Nephron progenitor cell (in vitro differentiated cells): ENCODE measurements at regions not wholly inside any gene's neighbourhood (a gene's known extent, or its start where the extent isn't known, plus 50 kb on each side); places are given as distances from the start of the nearest gene placed in this dataset.

Experiments
- DNase-seq: peaks from one replicate; pipeline ENCODE4 v3.0.0; 2021
- H3K27ac Mint-ChIP-seq: 2 replicates; pipeline ENCODE4 v1.8.0; 2021; ENCODE audit warnings: mild to moderate bottlenecking, moderate library complexity, mixed read lengths
- H3K27me3 Mint-ChIP-seq: 2 replicates; pipeline ENCODE4 v1.8.0; 2021; ENCODE audit warnings: mild to moderate bottlenecking, low read depth, mixed read lengths; ENCODE audit not compliant: poor library complexity
- H3K36me3 Mint-ChIP-seq: 2 replicates; pipeline ENCODE4 v1.8.0; 2021; ENCODE audit warnings: low read depth, mixed read lengths
- H3K4me1 Mint-ChIP-seq: 2 replicates; pipeline ENCODE4 v1.8.0; 2021; ENCODE audit warnings: mixed read lengths
- H3K4me3 Mint-ChIP-seq: 2 replicates; pipeline ENCODE4 v1.8.0; 2021; ENCODE audit warnings: mild to moderate bottlenecking, moderate library complexity, mixed read lengths
- H3K9me3 Mint-ChIP-seq: 2 replicates; pipeline ENCODE4 v1.8.0; 2021; ENCODE audit warnings: mild to moderate bottlenecking, moderate library complexity, mixed read lengths
- CTCF ChIP-seq: fragments of 200-600 bp; sonication (generic); IDR thresholded peaks from 2 replicates; pipeline ENCODE4 v1.5.0; 2021; ENCODE audit warnings: antibody characterized with exemption

- H3K36me3 Mint-ChIP-seq: no peaks in the 10 kb centered on the region
- H3K27me3 Mint-ChIP-seq: peaks cover 21% of the 10 kb centered on the region
- no peak overlapping the region for H3K4me3 Mint-ChIP-seq
- no peak for DNase-seq
- TF ChIP-seq CTCF: no peak
- no peaks in the 10 kb centered on the region for H3K9me3 Mint-ChIP-seq
- peaks cover 23% of the 10 kb centered on the region for H3K4me1 Mint-ChIP-seq
- no peak overlapping the region for H3K27ac Mint-ChIP-seq
Observed at GRCh38 chr17:33492731-33493265, 199.7 kb upstream of the ASIC2 start.

- Mint-ChIP-seq H3K36me3 (no peaks in the 10 kb centered on the region), H3K27me3 (peaks cover 20% of the 10 kb centered on the region)
Observed at GRCh38 chr17:33493566-33493965, 200.5 kb upstream of the ASIC2 start.

GRCh38 chr17:33494151-33494550 lies 201.1 kb upstream of the ASIC2 start:
- Mint-ChIP-seq H3K4me3 (no peak overlapping the region), H3K9me3 (no peaks in the 10 kb centered on the region), H3K4me1 (peaks cover 23% of the 10 kb centered on the region), H3K27me3 (peaks cover 16% of the 10 kb centered on the region), H3K36me3 (no peaks in the 10 kb centered on the region), H3K27ac (peak overlapping the region; percentile 27)
- no peak for TF ChIP-seq CTCF
- peak; percentile 4 for DNase-seq

More at GRCh38 chr17:33493566-33493965, 200.5 kb upstream of the ASIC2 start:
- no peaks in the 10 kb centered on the region for H3K9me3 Mint-ChIP-seq
- no peak for TF ChIP-seq CTCF
- H3K27ac Mint-ChIP-seq: peak overlapping the region; percentile 14
- no peak for DNase-seq
- H3K4me1 Mint-ChIP-seq: peaks cover 23% of the 10 kb centered on the region
- no peak overlapping the region for H3K4me3 Mint-ChIP-seq

- no peaks in the 10 kb centered on the region for H3K9me3 Mint-ChIP-seq
- H3K4me1 Mint-ChIP-seq: peaks cover 23% of the 10 kb centered on the region
- H3K27me3 Mint-ChIP-seq: peaks cover 16% of the 10 kb centered on the region
- H3K36me3 Mint-ChIP-seq: no peaks in the 10 kb centered on the region
- TF ChIP-seq CTCF: no peak
- no peak overlapping the region for H3K4me3 Mint-ChIP-seq
- DNase-seq: no peak
- H3K27ac Mint-ChIP-seq: no peak overlapping the region
Observed at GRCh38 chr17:33497623-33498022, 204.5 kb upstream of the ASIC2 start.

GRCh38 chr17:33498069-33498468 lies 205.0 kb upstream of the ASIC2 start:
- Mint-ChIP-seq H3K36me3 (no peaks in the 10 kb centered on the region), H3K27ac (no peak overlapping the region), H3K9me3 (no peaks in the 10 kb centered on the region), H3K4me1 (peaks cover 23% of the 10 kb centered on the region), H3K27me3 (peaks cover 16% of the 10 kb centered on the region), H3K4me3 (no peak overlapping the region)
- TF ChIP-seq CTCF: no peak
- no peak for DNase-seq

GRCh38 chr17:33499040-33499439 lies 205.9 kb upstream of the ASIC2 start:
- Mint-ChIP-seq H3K4me1 (peaks cover 13% of the 10 kb centered on the region), H3K36me3 (no peaks in the 10 kb centered on the region), H3K9me3 (no peaks in the 10 kb centered on the region), H3K27me3 (peaks cover 19% of the 10 kb centered on the region), H3K27ac (no peak overlapping the region), H3K4me3 (no peak overlapping the region)
- no peak for DNase-seq
- TF ChIP-seq CTCF: no peak
